Kidney tubule cell (primary cell): ENCODE measurements at regions not wholly inside any gene's neighbourhood (a gene's known extent, or its start where the extent isn't known, plus 50 kb on each side); places are given as distances from the start of the nearest gene placed in this dataset.
"Not testable (repeated sequence)": the region's sequence is repeated elsewhere in the genome, so short reads cannot be mapped to it uniquely, and the experiment has no call there.

Source experiments
- DNase-seq: peaks from one replicate; pipeline ENCODE4 v3.0.0-alpha.2; 2018; ENCODE audit warnings: low spot score

DNA sequence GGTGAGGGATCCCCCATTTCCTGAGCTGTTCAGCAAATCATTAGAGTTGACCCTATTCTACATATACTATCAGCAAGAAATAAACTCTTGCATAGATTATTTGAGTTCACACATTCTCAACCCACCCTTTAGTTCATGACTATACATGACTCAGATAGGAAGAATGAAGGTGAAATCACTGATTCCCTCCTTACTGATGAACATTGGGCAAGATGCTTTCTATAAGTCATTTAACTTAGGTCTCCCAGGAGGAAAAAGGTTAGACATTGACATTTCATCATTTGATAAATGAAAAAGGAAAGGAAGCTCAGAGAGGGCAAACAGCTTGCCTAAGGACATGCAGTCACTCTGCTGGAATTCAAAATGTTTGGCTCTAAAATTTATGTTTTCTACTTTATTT, 408.0 kb downstream of the TMEM182 start:
- DNase-seq = peak; percentile 82

DNA sequence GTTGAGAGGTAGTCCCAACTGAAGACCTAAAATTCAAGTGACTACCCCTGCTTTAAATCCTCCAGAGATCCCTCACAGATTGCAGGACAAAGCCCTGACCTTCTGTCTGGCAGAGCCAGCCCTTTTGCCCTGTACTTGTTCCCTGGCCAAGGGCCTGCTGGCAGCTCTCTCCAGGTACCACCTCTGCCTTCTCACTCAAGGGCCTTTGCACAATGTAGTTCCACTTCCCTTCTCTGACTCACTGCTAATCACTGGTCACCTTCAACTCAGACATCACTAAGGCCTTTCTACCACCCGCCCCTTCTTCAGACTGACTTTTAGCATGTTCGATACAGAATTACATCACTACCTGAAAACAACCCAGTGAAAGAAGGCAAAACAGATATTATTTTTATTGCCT, 411.0 kb downstream of the TMEM182 start:
- DNase-seq = peak; percentile 72

DNA sequence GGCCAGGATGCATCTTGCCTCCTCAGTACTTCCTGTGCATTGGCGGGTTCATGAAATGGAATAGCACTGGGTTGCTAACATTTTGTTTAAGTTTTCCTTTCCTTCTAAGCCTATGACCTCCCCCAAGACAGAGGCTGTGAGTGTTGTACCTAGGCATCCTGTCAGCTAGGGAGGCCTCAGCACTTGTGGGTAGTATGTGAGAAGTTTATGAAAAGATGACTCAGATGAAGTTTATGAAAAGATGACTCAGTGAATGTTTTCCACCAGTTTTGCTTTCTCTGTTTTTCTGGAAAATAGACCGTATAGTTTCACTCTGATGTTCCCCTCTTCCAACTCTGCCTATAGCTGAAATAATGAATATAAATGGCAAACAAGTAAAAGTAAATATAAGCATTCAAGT, 412.9 kb downstream of the TMEM182 start:
- DNase-seq = peak; percentile 80

DNA sequence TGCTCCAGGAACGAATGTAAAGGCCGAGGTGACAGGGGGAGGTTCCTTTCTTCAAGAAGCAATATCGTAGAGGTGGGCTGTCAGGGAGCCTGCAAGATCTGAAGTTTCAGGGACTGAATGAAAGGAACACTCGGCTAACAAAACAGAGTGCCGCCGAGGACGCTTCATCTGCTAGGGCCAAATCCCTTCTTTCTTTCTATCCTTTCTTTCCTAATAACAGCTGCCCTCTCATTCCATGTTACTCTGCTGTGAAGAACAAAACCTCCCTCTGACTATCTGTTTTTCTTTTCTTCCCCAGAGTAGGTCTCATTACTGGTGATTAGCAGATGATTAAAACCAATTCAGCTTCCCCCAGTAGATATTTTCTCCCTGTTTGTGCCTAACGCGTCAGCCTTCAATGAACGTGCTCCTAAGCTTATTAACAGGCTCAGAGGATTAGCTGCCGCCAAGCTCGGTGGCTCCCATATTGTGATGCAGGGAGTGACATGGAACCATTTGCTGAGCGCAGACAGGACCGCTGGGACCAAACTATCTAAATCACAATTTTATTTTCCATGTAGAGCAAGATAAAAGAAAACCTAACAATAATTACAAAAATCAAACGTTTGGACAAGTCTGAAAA, 414.6 kb downstream of the TMEM182 start:
- no peak for DNase-seq

DNA sequence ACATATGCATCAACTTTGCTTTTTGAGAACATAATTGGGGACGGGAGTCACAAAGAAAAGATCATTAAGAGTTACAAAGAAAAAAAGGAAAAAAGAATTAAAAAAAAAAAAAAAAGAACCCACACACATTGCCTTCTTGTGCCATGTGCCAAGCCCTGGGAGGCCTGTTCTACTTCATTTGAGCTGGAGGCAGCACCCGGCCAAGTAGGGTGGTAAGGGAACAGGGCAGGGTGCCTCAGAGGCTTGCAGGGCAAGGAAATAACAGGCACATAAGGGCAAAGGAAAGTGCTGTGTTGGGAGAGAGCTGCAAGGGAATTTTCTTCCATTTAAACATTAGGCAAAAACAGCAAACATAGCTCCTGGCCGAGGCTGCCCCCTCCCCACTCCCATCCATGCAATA, 418.0 kb downstream of the TMEM182 start:
- peak; percentile 59 for DNase-seq

DNA sequence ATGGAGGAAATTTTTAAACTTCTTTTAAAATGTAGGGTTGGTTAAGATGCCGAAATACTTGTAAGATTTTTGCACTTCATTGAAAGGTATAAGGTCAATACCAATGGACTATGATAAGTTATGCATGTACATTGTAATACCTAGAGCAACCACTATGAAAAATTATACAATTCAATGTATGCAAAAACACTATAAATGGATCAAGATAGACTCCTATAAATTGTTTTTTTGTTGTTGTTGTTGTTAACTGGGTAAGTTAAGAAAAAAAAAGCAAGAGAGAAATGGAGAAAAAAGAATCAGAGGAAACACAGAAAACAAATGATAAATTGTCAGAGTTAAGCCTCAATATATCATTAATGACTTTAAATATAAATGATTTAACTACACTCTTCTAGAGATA, 421.2 kb downstream of the TMEM182 start:
- DNase-seq = no peak

DNA sequence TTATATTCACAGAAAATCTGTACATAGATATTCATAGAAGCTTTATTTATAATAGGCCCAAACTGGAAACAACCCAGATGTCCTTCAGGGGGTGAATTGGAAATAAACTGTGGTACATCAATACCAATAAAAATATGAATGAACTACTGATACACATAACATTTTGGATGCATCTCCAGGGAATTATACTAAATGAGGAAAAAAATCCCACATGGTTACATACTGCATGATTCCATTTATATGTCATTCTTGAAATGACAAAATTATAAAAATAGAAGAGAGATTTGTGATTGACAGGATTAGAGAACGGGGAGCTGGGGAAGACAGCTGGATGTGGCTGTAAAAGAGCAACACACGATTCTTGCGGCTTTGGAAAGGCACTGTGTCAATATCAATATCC, 435.0 kb downstream of the TMEM182 start:
- DNase-seq = no peak

DNA sequence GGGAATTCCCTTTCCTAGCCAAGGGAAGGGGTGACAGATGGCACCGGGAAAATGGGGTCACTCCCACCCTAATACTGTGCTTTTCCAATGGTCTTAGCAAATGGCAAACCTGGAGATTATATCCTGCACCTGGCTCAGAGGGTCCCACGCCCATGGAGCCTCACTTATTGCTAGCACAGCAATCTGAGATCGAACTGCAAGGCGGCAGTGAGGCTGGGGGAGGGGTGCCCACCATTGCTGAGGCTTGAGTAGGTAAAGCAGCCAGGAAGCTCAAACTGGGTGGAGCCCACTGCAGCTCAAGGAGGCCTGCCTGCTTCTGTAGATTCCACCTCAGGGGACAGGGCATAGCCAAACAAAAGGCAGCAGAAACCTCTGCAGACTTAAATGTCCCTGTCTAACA, 438.9 kb downstream of the TMEM182 start:
- not testable (repeated sequence) for DNase-seq

DNA sequence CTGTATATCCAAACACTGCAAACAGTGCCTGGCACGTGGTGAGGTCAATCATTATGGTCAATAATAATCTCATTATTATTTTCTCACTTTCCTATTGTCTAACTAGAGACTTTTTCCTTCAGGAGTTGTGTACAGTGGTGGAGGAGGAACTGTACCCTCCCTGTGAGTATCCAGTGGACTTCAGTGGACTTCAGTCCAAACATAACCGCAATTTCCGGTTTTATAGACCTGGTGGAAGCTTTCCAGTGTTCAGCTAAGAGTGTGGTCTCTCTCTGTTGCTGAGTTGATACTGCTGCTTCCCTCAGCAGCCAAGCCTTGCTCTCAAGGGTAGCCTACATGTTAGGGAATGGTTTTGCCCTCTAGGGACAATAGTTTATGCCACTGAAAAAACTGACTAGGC, 447.1 kb downstream of the TMEM182 start:
- DNase-seq = no peak

DNA sequence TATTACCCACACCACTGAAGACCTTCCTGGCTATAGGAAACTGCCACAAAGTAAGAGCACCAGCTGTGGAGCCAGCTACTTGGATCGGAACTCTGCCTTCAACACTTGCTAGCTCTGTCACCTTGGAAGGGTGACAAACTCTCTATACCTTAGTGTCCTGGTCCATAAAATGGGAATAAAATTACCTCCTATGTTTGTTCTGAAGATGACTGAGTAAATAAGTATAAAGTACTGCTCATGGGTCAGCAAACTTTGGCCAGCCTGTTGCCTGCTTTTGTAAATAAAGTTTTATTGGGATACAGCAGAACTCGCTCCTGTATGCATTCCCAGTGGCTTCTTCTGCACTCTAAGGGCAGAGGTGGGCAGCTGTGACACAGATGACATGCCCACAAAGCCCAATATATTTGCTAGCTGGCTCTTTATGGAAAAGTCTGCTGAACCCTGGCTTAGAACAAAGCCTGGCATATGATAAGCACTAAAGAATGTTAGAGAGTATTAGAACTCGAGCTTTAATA, 451.3 kb downstream of the TMEM182 start:
- no peak for DNase-seq

DNA sequence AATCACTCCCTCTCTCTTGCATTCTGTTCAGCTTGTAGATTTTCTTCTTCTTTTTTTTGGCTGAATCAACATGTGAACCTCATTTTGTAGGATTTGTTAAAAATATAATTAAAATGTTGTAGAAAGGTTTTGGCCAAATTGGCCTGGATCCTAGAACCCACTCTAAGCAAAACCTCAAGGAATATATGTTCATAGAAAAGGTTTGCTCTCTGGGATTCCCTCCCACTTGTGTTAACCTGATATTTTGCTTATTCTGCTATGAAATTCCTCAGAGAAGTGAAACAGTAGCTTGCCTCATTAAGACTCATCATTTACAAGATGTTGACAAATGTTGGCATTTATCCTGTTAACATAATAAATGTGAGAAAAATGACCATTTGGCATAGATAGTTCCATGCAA, 456.7 kb downstream of the TMEM182 start:
- DNase-seq = no peak

DNA sequence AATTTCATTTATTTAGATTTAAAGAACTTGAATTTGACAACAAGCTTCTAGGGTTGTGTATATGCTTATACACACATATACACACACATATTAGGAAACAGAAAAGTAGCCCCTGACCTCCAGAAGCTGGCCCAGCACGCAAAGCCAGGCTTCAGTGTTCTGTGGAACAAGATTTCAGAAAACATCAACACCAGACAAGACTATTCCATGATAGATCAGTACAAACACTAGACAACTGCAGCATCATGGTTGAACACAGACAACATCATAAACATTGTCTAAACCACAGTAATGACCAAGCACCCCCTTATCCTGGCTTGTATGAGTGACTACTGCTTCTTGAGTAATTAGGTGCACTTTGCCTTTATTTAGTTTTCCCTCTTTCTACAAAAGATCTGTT, 457.6 kb downstream of the TMEM182 start:
- DNase-seq = no peak

DNA sequence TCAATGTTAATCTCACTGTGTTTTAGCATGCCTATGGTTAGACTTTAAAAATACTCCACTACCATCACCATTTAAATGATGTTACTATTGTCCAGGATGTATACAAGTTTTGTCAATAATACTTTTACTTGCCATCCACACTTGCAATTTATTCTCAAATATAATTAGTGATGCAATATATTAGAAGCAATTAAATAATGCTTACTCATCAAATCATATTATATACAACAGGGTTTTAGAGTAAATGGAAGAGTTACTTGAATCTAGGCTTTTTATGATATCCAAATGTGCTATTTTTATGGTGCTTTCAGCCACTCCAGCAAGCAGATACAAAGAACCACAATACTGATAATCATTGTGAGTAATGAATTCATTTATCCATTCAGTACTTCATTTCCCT, 461.1 kb downstream of the TMEM182 start:
- DNase-seq = no peak

DNA sequence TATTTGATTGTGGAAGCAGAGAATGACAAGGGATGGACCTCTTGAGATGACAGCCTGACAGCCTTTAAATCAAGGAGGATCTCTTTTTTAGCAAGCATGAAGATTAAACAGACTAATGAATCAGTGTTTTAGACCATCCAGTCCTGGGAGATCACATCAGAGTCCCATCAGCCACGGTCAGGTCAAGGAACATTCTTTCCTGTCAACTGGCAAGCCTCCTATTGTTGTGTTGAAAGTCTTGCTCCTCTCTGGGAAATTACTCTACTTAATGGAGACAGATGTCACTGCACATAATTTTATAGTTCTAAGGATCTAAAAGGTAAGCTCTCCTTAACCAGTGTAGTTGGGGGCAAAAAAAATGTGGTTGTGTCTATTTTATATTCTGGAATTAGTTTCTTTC, 469.0 kb downstream of the TMEM182 start:
- no peak for DNase-seq

DNA sequence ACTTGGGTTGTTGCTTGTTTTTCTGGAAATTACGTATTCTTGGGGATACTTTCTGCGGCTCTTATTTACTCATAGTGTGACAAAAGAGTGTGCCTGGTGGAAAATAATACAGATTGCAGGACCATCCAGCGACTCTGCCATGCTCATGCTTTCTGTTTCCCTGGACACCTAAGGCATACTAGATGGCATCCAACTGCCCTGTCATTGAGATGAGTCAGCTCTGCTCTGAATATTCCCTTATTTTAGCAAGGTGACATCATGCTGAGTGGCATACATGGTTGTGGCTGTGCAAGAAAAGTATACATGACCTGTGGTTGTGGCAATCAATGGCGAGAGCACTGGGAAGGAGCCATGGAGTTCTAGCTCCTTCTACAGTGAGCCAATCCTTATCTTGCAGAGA, 471.0 kb downstream of the TMEM182 start:
- DNase-seq = peak; percentile 75

DNA sequence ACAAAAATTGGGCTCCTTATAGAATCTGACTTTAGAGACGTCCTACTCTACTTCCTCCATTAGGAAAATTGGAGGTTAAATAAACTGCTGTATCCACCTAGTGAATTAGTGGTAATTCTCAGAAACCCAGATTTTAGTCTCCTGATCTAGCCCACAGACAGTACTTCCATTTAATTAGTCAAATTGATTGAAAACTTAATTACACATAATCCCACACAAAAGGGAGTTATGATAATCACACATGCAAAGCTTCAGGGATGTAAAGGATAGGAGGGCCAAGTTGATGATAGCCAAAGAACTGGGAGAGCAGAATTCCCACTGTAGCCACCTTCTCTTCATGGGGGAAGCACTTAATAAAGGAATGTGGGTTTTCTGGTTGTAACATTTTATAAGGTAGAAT, 471.9 kb downstream of the TMEM182 start:
- no peak for DNase-seq

DNA sequence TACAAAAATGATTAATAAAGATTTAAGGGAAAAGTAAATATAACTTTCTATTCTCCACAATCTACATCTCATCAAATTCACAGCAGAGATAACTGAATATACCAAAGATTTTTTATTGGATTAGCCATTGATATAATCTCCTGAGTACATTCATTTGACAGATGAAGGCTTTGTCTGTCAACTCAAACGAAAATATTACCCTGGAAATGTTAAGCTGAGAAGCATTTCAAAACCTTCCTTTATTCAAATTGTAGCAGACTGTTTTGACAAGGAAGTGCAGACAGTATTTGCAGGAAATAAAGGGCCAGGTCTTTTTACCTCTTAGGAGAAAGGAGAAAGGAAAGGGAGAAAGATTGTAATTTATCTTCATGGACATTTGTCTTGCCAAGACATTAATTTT, 473.5 kb downstream of the TMEM182 start:
- DNase-seq = no peak

DNA sequence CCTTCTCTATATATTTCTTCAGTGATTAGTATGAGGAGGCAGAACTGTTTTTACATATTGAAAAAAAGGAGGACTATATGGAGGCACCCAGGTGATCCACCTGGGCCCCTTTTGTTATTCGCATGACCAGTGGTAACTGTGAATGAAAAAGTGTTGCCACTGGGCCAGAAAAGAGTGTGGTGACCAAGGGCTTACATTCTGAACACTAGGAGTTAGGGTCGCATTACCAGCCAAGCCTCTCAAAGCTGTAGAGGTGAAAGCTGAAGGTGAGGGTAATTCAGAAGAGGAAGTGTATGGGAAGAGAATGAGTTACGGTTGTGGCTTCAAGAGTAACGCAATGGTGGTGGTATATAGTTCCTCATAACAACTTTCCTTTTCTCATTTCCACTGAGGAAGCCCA, 487.6 kb downstream of the TMEM182 start:
- DNase-seq = no peak

DNA sequence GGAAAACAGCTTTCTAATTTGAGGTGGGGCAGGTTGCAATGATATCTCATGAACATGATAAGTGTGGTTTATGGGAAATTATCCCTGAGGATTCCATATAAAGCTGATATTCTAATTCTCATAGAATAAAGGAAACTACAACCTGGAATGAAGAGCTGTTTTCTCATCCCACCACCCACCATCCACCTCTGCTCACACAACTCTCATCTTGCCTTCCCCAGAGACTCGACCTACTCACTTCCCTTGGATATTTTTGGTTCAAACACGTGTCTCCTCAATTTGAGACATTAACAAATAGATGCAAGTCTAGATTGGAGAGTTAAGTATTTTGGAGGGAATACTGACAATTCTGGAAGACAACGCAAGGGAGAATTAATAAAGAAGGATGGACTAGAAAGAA, 490.9 kb downstream of the TMEM182 start:
- DNase-seq = no peak

DNA sequence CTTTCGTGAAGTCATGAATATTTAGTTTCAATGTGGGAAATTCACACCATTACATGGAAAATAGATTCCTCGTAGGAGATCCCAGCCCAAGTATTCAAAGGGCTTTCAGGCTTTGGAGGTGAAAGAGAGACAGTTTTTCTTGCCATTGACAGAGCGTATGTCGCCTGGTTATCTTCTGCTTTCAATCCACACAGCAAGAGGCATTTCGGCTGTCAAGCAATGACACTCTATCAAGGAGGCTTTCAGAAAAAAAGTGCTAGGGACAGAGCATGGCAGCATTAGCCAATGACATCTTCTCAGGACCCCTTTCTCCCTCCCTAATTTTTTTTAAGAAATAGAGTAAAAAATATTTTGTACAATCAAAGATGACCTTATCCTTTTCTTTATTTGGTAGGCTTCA, 492.8 kb downstream of the TMEM182 start:
- DNase-seq = no peak

DNA sequence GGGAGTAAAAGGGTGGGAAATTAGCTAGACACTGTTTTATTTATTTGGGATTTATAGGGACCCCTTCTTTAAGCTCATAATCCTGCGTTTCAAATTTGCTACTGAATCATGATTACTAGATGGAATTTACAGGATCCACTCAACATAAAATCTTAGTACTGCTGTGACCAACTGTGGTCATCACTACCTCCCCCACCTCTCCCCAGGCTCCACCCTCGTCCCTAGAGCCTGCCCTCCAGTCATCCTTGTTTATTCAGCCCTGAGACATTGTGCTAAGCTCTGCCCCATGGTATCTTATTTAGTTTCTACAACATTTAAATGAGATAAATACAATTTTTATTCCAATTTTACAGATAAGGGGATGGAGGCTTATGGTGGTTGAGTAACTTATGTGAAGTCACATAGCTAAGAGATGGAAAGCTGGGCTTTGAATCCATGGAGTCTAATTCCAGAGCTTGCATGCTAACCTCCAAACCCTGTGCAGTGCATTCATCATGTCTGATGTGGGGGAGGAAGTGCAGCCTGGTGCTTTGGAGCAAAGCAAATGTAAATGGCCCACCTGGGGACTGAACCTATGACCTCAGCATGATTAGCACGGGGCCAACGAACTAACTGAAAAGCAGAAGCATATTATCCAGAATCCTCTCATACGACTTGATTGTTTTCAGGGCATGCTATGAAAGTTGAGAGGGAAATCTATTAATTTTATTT, 502.4 kb downstream of the TMEM182 start:
- no peak for DNase-seq

DNA sequence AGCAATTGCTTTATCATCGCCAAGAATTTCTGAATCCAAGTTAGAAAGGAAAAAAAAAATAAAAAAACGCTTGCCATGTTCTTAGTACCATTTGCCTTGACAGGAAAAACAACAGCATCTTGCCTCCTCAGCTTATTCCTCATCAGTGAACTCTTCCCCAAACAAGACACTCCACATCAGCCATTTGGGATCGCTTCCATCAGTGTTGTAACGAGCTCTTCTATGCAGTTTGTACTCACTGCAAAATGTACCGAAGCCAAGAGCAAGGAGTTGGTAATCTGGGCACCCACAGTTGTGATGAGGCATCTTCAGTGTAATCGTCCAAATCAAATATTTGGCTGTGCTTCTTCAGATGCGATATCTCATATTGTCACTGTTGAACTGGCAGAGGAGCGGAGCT, 503.7 kb downstream of the TMEM182 start:
- no peak for DNase-seq

DNA sequence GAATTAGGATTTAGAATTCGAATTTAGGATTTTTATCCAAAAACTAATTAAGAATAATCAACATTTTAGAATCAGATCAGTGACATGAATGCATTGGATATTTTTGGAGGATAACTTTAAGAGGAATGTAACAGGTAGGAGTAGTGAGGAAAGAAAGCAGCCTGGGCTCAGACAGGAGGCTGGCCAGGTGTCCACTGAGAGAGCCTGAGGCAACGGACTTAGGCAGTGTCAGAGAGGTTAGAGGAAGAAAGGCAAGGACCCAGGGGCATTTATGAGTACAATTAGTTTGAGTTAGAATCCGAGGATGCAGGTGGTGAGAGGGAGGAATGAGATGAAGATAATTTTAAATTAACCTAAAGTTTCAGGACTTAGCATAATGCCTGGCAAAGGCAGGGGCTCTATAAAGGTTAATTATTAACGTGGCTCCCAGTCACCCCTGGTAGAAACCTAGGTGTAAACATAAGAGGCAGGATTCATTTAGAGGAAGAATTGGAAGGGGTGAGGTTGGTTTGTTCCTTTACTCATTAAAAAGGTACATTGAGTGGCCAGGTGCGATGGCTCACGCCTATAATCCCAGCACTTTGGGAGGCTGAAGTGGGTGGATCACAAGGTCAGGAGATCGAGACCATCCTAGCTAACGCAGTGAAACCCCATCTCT, 507.1 kb downstream of the TMEM182 start:
- DNase-seq = no peak
